ENCODE measurements at regions not wholly inside any gene's neighbourhood (a gene's known extent, or its start where the extent isn't known, plus 50 kb on each side); places are given as distances from the start of the nearest gene placed in this dataset.

DNA sequence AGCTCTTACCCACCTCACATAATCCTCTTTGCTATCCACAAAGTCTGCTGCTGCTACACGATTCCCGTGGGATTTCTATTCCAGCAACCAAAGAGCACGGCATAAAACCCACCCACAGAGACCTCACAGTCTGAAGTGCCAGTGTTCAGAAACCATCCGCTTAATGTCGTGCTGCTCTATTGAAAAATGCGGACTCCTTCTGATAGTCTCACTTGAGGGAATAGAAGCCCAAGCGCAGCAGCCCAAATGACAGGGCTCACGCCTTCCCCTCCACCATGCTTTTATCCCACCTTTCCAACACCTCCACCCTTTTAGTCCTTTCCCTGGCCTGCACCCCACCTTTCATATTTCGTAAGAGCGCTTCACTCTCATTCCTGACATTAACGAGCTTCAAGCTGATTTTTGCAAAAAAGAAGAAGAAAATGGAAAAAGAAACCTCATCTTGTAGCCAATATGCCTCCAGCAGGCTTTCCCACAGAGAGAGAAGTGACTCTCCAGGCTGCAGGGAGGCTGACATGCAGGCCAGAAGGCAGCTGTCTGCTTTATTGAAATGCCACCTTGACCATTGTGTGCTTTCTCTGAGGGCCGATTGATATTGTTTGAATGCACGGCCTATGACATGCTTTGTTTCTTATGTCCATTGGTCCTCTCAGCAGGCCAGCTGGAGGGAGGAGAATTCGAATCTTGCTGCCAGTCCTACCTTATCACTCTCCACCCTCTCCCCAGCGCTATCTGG is 70.6 kb upstream of the PCSK1 start:
- no peak overlapping the region for H3K27ac ChIP-seq (ENCODE audit: control insufficient read depth, insufficient read depth, low read length)
- H3K4me2 ChIP-seq (ENCODE audit: control insufficient read depth, extremely low read depth, insufficient read depth, low read depth, low read length), result no peak overlapping the region
- no peak for DNase-seq (ENCODE audit: low read depth, low spot score)
- FAIRE-seq, result no peak
- no peak overlapping the region for H2AFZ ChIP-seq (ENCODE audit: control insufficient read depth, low read length)
- H3K9ac ChIP-seq (ENCODE audit: control insufficient read depth, extremely low read depth, insufficient read depth, low read length), result no peak overlapping the region
- no peaks in the 10 kb centered on the region for H3K4me1 ChIP-seq (ENCODE audit: control insufficient read depth, extremely low read depth, insufficient read depth, low read length)
- dilution Hi-C loops (cut with MboI; ENCODE audit: extremely low pct_ligation_motif_present, low sequenced_read_pairs), result no loop called here
- no peaks in the 10 kb centered on the region for H3K27me3 ChIP-seq (ENCODE audit: control insufficient read depth, extremely low read depth, insufficient read depth, low read length)
- no peaks in the 10 kb centered on the region for H4K20me1 ChIP-seq (ENCODE audit: control insufficient read depth, extremely low read depth, insufficient read depth, low read length)
- H3K36me3 ChIP-seq (ENCODE audit: control insufficient read depth in 2 of 2, extremely low read depth in 1 of 2, insufficient read depth in 2 of 2, low read length in 2 of 2), result no peaks in the 10 kb centered on the region
- H3K79me2 ChIP-seq (ENCODE audit: control insufficient read depth, insufficient read depth, low read length), result no peaks in the 10 kb centered on the region
- H3K9me3 ChIP-seq (ENCODE audit: control insufficient read depth, low read depth, low read length), result no peaks in the 10 kb centered on the region
- H3K9me1 ChIP-seq (ENCODE audit: control insufficient read depth, extremely low read depth, insufficient read depth, low read length), result no peaks in the 10 kb centered on the region
- H3K4me3 ChIP-seq (ENCODE audit: control insufficient read depth in 2 of 3, extremely low read depth in 1 of 3, insufficient read depth in 2 of 3, low read depth in 1 of 3, low read length in 3 of 3), result no peak overlapping the region
- TF ChIP-seq CTCF (optimal IDR thresholded peaks at IDR 0.05 in 1 of 3, IDR thresholded peaks at IDR 0.05 in 1 of 3, conservative IDR thresholded peaks at IDR 0.05 in 1 of 3; ENCODE audit: extremely low read depth in 1 of 3, insufficient read depth in 2 of 3, low read length in 3 of 3), result no peak
- no peak for TF ChIP-seq EZH2 (IDR thresholded peaks at IDR 0.05; ENCODE audit: low read length)

DNA sequence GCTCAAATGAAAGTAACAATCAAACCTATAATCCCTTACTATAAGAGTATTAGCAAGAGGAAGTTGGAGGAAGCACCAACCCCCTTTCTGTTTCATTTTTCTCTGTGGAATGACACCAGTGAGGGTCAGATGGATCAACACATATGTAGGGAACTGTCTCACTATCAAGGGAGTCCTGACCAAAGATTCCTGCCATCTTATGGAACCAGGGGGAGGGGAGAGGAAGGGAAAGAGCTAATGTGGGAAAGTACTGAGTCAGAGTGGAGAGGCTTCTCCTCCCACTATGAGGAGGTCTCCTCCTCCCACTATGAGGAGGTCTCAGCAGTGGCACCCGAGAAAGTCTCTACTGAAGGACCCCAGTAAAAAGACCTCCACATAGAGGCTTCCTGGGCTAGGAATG is 73.3 kb upstream of the PCSK1 start:
- FAIRE-seq (no peak), DNase-seq (ENCODE audit: low read depth, low spot score) (no peak)
- Histone ChIP-seq H3K36me3 (ENCODE audit: control insufficient read depth in 2 of 2, extremely low read depth in 1 of 2, insufficient read depth in 2 of 2, low read length in 2 of 2) (no peaks in the 10 kb centered on the region), H3K4me1 (ENCODE audit: control insufficient read depth, extremely low read depth, insufficient read depth, low read length) (no peaks in the 10 kb centered on the region), H3K9ac (ENCODE audit: control insufficient read depth, extremely low read depth, insufficient read depth, low read length) (no peak overlapping the region), H3K27me3 (ENCODE audit: control insufficient read depth, extremely low read depth, insufficient read depth, low read length) (no peaks in the 10 kb centered on the region), H2AFZ (ENCODE audit: control insufficient read depth, low read length) (no peak overlapping the region), H3K9me3 (ENCODE audit: control insufficient read depth, low read depth, low read length) (no peaks in the 10 kb centered on the region), H4K20me1 (ENCODE audit: control insufficient read depth, extremely low read depth, insufficient read depth, low read length) (no peaks in the 10 kb centered on the region), H3K27ac (ENCODE audit: control insufficient read depth, insufficient read depth, low read length) (no peak overlapping the region), H3K4me3 (ENCODE audit: control insufficient read depth in 2 of 3, extremely low read depth in 1 of 3, insufficient read depth in 2 of 3, low read depth in 1 of 3, low read length in 3 of 3) (no peak overlapping the region), H3K9me1 (ENCODE audit: control insufficient read depth, extremely low read depth, insufficient read depth, low read length) (no peaks in the 10 kb centered on the region), H3K4me2 (ENCODE audit: control insufficient read depth, extremely low read depth, insufficient read depth, low read depth, low read length) (no peak overlapping the region), H3K79me2 (ENCODE audit: control insufficient read depth, insufficient read depth, low read length) (no peaks in the 10 kb centered on the region)
- dilution Hi-C loops (cut with MboI; ENCODE audit: extremely low pct_ligation_motif_present, low sequenced_read_pairs), result no loop called here
- no peak for TF ChIP-seq EZH2 (IDR thresholded peaks at IDR 0.05; ENCODE audit: low read length)
- no peak for TF ChIP-seq CTCF (optimal IDR thresholded peaks at IDR 0.05 in 1 of 3, IDR thresholded peaks at IDR 0.05 in 1 of 3, conservative IDR thresholded peaks at IDR 0.05 in 1 of 3; ENCODE audit: extremely low read depth in 1 of 3, insufficient read depth in 2 of 3, low read length in 3 of 3)

Data from keratinocyte (primary cell).